IMR-90 (cell line): ENCODE measurements at regions not wholly inside any gene's neighbourhood (a gene's known extent, or its start where the extent isn't known, plus 50 kb on each side); places are given as distances from the start of the nearest gene placed in this dataset.

ENCODE experiments used
- ATAC-seq: fragments of 200-7000 bp; cut with Tn5 transposase; 2 replicates; pipeline ENCODE4 v1.9.1; 2020; ENCODE audit warnings: low read depth, mild to moderate bottlenecking, moderate library complexity
- BruUV-seq: library from RNA; stranded (reverse); fragments of 400-500 nt; replicated peaks from 2 replicates; lab custom pipeline; 2021; lab: Mats Ljungman, UMichigan
- CTCF ChIA-PET: fragments of 300-600 bp; formaldehyde crosslinking; extraction: SDS; loops from one replicate; lab custom pipeline; 2021; ENCODE audit warnings: antibody characterized with exemption; lab: Yijun Ruan, JAX
- POLR2A ChIA-PET: fragments of 300-600 bp; sonication (Branson Sonifier 250); formaldehyde crosslinking; loops from one replicate; lab custom pipeline; 2022; ENCODE audit warnings: antibody characterized with exemption; ENCODE audit not compliant: unreplicated experiment; lab: Charles Lee
- DNase-seq: peaks from one replicate; pipeline ENCODE4 v3.0.0; 2013
- H2AFZ ChIP-seq: replicated peaks from 2 replicates; pipeline ENCODE3; 2013; ENCODE audit warnings: low read length, mild to moderate bottlenecking; ENCODE audit not compliant: poor library complexity
- H2AK5ac ChIP-seq: 2 replicates; pipeline ENCODE4 v1.6.1; 2013; ENCODE audit warnings: low read depth, low read length, inconsistent platforms
- H2AK9ac ChIP-seq: replicated peaks from 2 replicates; pipeline ENCODE3; 2013; ENCODE audit warnings: mild to moderate bottlenecking, low read depth, low read length, moderate library complexity; ENCODE audit not compliant: poor library complexity
- H2BK120ac ChIP-seq: 2 replicates; pipeline ENCODE4 v1.6.1; 2013; ENCODE audit warnings: low read depth, low read length, inconsistent platforms
- H2BK15ac ChIP-seq: 3 replicates; pipeline ENCODE4 v1.6.1; 2013; ENCODE audit warnings: low read depth, low read length, inconsistent platforms
- H2BK20ac ChIP-seq: 2 replicates; pipeline ENCODE4 v1.6.1; 2013; ENCODE audit warnings: low read depth, mild to moderate bottlenecking, inconsistent platforms, low read length, moderate library complexity
- H2BK5ac ChIP-seq: 2 replicates; pipeline ENCODE4 v1.6.1; 2013; ENCODE audit warnings: mild to moderate bottlenecking, low read depth, low read length, inconsistent platforms; ENCODE audit not compliant: poor library complexity, severe bottlenecking
- H3K14ac ChIP-seq: replicated peaks from 2 replicates; pipeline ENCODE4 v1.6.1; 2013; ENCODE audit warnings: low read depth, low read length, inconsistent platforms
- H3K18ac ChIP-seq: 2 replicates; pipeline ENCODE4 v1.6.1; 2013; ENCODE audit warnings: low read depth, low read length, control low read depth
- H3K23ac ChIP-seq: 2 replicates; pipeline ENCODE4 v1.6.1; 2013; ENCODE audit warnings: low read depth, low read length, inconsistent platforms
- H3K27ac ChIP-seq: 2 replicates; pipeline ENCODE4 v1.5.1; 2013; ENCODE audit warnings: mild to moderate bottlenecking, control low read depth, low read length; ENCODE audit not compliant: insufficient read depth
- H3K27me3 ChIP-seq: 2 replicates; pipeline ENCODE4 v1.6.1; 2013; ENCODE audit warnings: low read length; ENCODE audit not compliant: control insufficient read depth, insufficient read depth
- H3K36me3 ChIP-seq: 2 replicates; pipeline ENCODE4 v1.6.1; 2013; ENCODE audit warnings: low read length, mixed read lengths; ENCODE audit not compliant: control insufficient read depth, insufficient read depth
- H3K4ac ChIP-seq: 2 replicates; pipeline ENCODE4 v1.6.1; 2013; ENCODE audit warnings: low read depth, low read length, inconsistent platforms
- H3K4me1 ChIP-seq: 2 replicates; pipeline ENCODE4 v1.6.1; 2013; ENCODE audit warnings: low read length, mixed read lengths; ENCODE audit not compliant: control insufficient read depth, insufficient read depth
- H3K4me2 ChIP-seq: 2 replicates; pipeline ENCODE4 v1.6.1; 2013; ENCODE audit warnings: low read depth, mild to moderate bottlenecking, control low read depth, low read length, moderate library complexity
- H3K4me3 ChIP-seq: 2 replicates; pipeline ENCODE4 v1.5.1; 2013; ENCODE audit warnings: low read depth, mild to moderate bottlenecking, control low read depth, low read length, moderate library complexity; ENCODE audit not compliant: insufficient read depth
- H3K56ac ChIP-seq: 2 replicates; pipeline ENCODE4 v1.6.1; 2013; ENCODE audit warnings: low read length, inconsistent platforms; ENCODE audit not compliant: insufficient read depth; ENCODE audit errors: extremely low read depth
- H3K79me1 ChIP-seq, 2 experiments: 2 replicates each; pipeline ENCODE4 v1.6.1; 2013; ENCODE audit warnings: low read length in 2 of 2, inconsistent platforms in 1 of 2, low read depth in 1 of 2
- H3K9ac ChIP-seq: 2 replicates; pipeline ENCODE4 v1.6.1; 2013; ENCODE audit warnings: low read depth, low read length, control low read depth
- H3K9me1 ChIP-seq: 2 replicates; pipeline ENCODE4 v1.6.1; 2013; ENCODE audit warnings: low read length, inconsistent platforms; ENCODE audit not compliant: insufficient read depth
- H3K9me3 ChIP-seq: 2 replicates; pipeline ENCODE4 v1.6.1; 2013; ENCODE audit warnings: low read length; ENCODE audit not compliant: control insufficient read depth, insufficient read depth
- H4K20me1 ChIP-seq: 2 replicates; pipeline ENCODE4 v1.6.1; 2013; ENCODE audit warnings: low read length, inconsistent platforms; ENCODE audit not compliant: insufficient read depth
- H4K5ac ChIP-seq: 2 replicates; pipeline ENCODE4 v1.6.1; 2013; ENCODE audit warnings: mild to moderate bottlenecking, low read depth, low read length, control low read depth
- H4K8ac ChIP-seq, 2 experiments: 2 replicates each; pipeline ENCODE4 v1.6.1; 2013; ENCODE audit warnings: low read depth in 2 of 2, low read length in 2 of 2, control low read depth in 1 of 2, inconsistent platforms in 1 of 2
- H4K91ac ChIP-seq: 2 replicates; pipeline ENCODE4 v1.6.1; 2013; ENCODE audit warnings: low read depth, low read length, inconsistent platforms; ENCODE audit not compliant: insufficient read depth
- BHLHE40 ChIP-seq: fragments of 150-350 bp; IDR thresholded peaks from 2 replicates; pipeline ENCODE4 v1.6.1; 2016; ENCODE audit warnings: mild to moderate bottlenecking, low read depth, low read length
- CHD1 ChIP-seq: IDR thresholded peaks from 2 replicates; pipeline ENCODE4 v1.6.1; 2012; ENCODE audit warnings: low read depth, low read length, improper control_type of control experiment
- MAFK ChIP-seq: IDR thresholded peaks from 2 replicates; pipeline ENCODE4 v1.6.1; 2012; ENCODE audit warnings: low read depth, low read length, improper control_type of control experiment
- MAZ ChIP-seq: IDR thresholded peaks from 2 replicates; pipeline ENCODE4 v1.6.1; 2012; ENCODE audit warnings: low read depth, mild to moderate bottlenecking, low read length, improper control_type of control experiment, moderate library complexity, borderline replicate concordance
- MXI1 ChIP-seq: IDR thresholded peaks from 2 replicates; pipeline ENCODE4 v1.6.1; 2012; ENCODE audit warnings: low read depth, mild to moderate bottlenecking, low read length, moderate library complexity, borderline replicate concordance
- NFE2L2 ChIP-seq: fragments of 150-350 bp; IDR thresholded peaks from 2 replicates; pipeline ENCODE4 v1.6.1; 2016; ENCODE audit warnings: low read depth, mild to moderate bottlenecking, low read length
- RAD21 ChIP-seq: IDR thresholded peaks from 2 replicates; pipeline ENCODE4 v1.6.1; 2012; ENCODE audit warnings: low read length, improper control_type of control experiment
- RCOR1 ChIP-seq: IDR thresholded peaks from 2 replicates; pipeline ENCODE4 v1.6.1; 2012; ENCODE audit warnings: mild to moderate bottlenecking, low read length, improper control_type of control experiment; ENCODE audit not compliant: insufficient replicate concordance
- RFX5 ChIP-seq: IDR thresholded peaks from 2 replicates; pipeline ENCODE4 v1.8.0; 2012; ENCODE audit warnings: low read depth, mild to moderate bottlenecking, low read length, moderate library complexity
- SMC3 ChIP-seq: fragments of 150-350 bp; IDR thresholded peaks from 2 replicates; pipeline ENCODE4 v1.6.1; 2016; ENCODE audit warnings: low read depth, mild to moderate bottlenecking, antibody characterized with exemption, low read length, moderate library complexity
- WGBS, 2 experiments: methylation state at CpG; one replicate each; pipeline versions ENCODE4 v1.1.5 to v1.1.7; 2013; ENCODE audit warnings: missing lambda C conversion rate in 2 of 2; ENCODE audit not compliant: insufficient read length in 1 of 2; ENCODE audit errors: extremely low coverage in 2 of 2; 5-methylcytosine and 5-hydroxymethylcytosine counted together
- dilution Hi-C: fragments of 300-500 bp; cut with HindIII; formaldehyde crosslinking; loops from one replicate; pipeline ENCODE4 v1.14.3; 2018; ENCODE audit warnings: low sequenced_read_pairs; ENCODE audit not compliant: unreplicated experiment
- in situ Hi-C: fragments of 300-500 bp; cut with MboI; formaldehyde crosslinking; loops from 3 replicates; pipeline ENCODE4 v1.14.3; 2019; ENCODE audit warnings: low sequenced_read_pairs, inconsistent platforms, mixed read lengths
- intact Hi-C: fragments of 100-400 bp; cut with micrococcal nuclease; formaldehyde crosslinking; loops from 2 replicates; pipeline ENCODE4 v1.10.0; 2022

DNA sequence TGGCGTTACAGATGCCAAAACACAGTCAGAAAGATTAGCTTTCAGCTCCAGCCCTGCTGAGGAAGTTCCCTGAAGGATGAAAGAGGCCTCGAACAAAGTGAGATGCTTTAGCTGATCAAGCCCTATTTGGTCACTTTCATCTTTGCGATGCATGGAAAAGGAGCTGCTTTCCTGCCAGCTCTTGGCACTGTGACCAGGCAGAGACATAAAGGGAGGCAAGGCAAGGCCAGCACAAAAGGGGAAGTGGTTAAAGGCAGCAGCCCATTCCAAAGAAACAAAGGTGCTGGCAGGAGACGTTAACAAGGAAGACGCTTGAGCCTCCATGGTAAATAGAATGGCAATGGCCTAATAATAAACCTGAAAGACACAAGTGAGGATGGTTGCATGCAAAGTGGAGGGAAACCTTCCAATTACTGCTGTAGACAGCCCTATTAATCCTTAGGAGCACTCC, 617.1 kb upstream of the INTU start:
- CTCF ChIA-PET: no interaction called here
- ATAC-seq: no peak
- peak overlapping the region; percentile 75 for H2AFZ ChIP-seq

More for the DNA sequence above, 617.1 kb upstream of the INTU start:
- Histone ChIP-seq H4K91ac (no peak overlapping the region), H3K18ac (no peak overlapping the region), H3K9ac (no peak overlapping the region), H2AK5ac (no peak overlapping the region), H4K20me1 (no peaks in the 10 kb centered on the region), H3K4ac (no peak overlapping the region), H4K8ac (peak overlapping the region in 1 of 2 experiments; percentile 33; a peak in 1 of 4 replicates), H3K14ac (no peak overlapping the region; the same call in 1 of the 2 replicates), H3K9me3 (no peaks in the 10 kb centered on the region), H2BK120ac (no peak overlapping the region), H2BK20ac (no peak overlapping the region), H3K23ac (no peak overlapping the region), H2AK9ac (no peak overlapping the region), H2BK15ac (no peak overlapping the region), H3K4me1 (peaks cover 4% of the 10 kb centered on the region; the same call in 1 of the 2 replicates), H3K9me1 (peaks cover 3% of the 10 kb centered on the region; the same call in 1 of the 2 replicates), H3K27ac (no peak overlapping the region), H2BK5ac (no peak overlapping the region), H3K56ac (no peak overlapping the region), H3K4me3 (no peak overlapping the region), H3K27me3 (no peaks in the 10 kb centered on the region), H3K4me2 (peak overlapping the region; percentile 62), H4K5ac (peak overlapping the region; percentile 5; the same call in 1 of the 2 replicates), H3K36me3 (no peaks in the 10 kb centered on the region), H3K79me1 (no peaks in the 10 kb centered on the region)
- in situ Hi-C loops: no loop called here
- POLR2A ChIA-PET: no interaction called here
- no peak for DNase-seq
- 0% methylated on average over 2 of the region's 5 CpGs; no CpG with 5 or more reads in 1 of the 2 experiments for WGBS, 2 experiments
- BruUV-seq: no TSS peak
- TF ChIP-seq MAFK (no peak), MAZ (no peak), RFX5 (no peak), SMC3 (no peak), CHD1 (no peak), RAD21 (no peak), MXI1 (no peak), RCOR1 (no peak), NFE2L2 (no peak), BHLHE40 (no peak)
- dilution Hi-C loops: no loop called here
- intact Hi-C loops: no loop called here
